HCT116 (cell line): ENCODE measurements at regions not wholly inside any gene's neighbourhood (a gene's known extent, or its start where the extent isn't known, plus 50 kb on each side); places are given as distances from the start of the nearest gene placed in this dataset.
"Not testable (repeated sequence)": the region's sequence is repeated elsewhere in the genome, so short reads cannot be mapped to it uniquely, and the experiment has no call there.

Experiments used
- CTCF ChIP-seq, 3 experiments: fragments of 200-600 bp in 1 of 3; sonication (generic) in 1 of 3; IDR thresholded peaks in 2 of 3; conservative IDR thresholded peaks in 1 of 3; 2 replicates each; pipeline ENCODE4 v1.5.1; 2012 to 2017; ENCODE audit warnings: low read depth in 2 of 3, low read length in 2 of 3, antibody characterized with exemption in 1 of 3, borderline replicate concordance in 1 of 3, control low read depth in 1 of 3, mild to moderate bottlenecking in 1 of 3, mixed read lengths in 1 of 3, mixed run types in 1 of 3, moderate library complexity in 1 of 3; ENCODE audit not compliant: insufficient read depth in 1 of 3
- POLR2A ChIP-seq: IDR thresholded peaks from 2 replicates; pipeline ENCODE4 v1.7.0; 2011; ENCODE audit warnings: borderline replicate concordance; ENCODE audit not compliant: insufficient read depth, insufficient read length; ENCODE audit errors: extremely low read depth
- POLR2AphosphoS5 ChIP-seq: IDR thresholded peaks from 2 replicates; pipeline ENCODE4 v1.6.1; 2011; ENCODE audit warnings: mild to moderate bottlenecking, low read depth, low read length, moderate library complexity
- SIN3A ChIP-seq: IDR thresholded peaks from 2 replicates; pipeline ENCODE4 v1.6.1; 2012; ENCODE audit warnings: low read depth
- ZFX ChIP-seq: fragments of 450-650 bp; IDR thresholded peaks from 2 replicates; pipeline ENCODE4 v1.6.1; 2017
- ZNF274 ChIP-seq: fragments of 200-500 bp; sonication (Bioruptor generic); IDR thresholded peaks from 2 replicates; pipeline ENCODE4 v1.6.1; 2014; ENCODE audit warnings: mild to moderate bottlenecking, low read depth, low read length, inconsistent platforms

DNA sequence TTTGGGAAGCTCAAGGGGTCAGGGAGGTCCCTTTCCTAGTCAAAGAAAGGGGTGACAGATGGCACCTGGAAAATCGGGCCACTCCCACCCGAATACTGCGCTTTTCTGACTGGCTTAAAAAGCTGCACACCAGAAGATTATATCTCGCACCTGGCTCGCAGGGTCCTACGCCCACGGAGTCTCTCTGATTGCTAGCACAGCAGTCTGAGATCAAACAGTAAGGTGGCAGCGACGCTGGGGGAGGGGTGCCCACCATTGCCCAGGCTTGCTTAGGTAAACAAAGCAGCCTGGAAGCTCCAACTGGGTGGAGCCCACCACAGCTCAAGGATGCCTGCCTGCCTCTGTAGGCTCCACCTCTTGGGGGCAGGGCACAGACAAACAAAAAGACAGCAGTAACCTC, 228.4 kb upstream of the FBXL7 start:
- TF ChIP-seq POLR2AphosphoS5; POLR2A; CTCF (IDR thresholded peaks at IDR 0.05 in 2 of 3, conservative IDR thresholded peaks at IDR 0.05 in 1 of 3; ENCODE audit: borderline replicate concordance in 1 of 3, insufficient read depth in 1 of 3, low read depth in 2 of 3, low read length in 2 of 3); ZFX; SIN3A; ZNF274: not testable (repeated sequence)
